Prostate gland (tissue), 2 donors: ENCODE measurements at regions not wholly inside any gene's neighbourhood (a gene's known extent, or its start where the extent isn't known, plus 50 kb on each side); places are given as distances from the start of the nearest gene placed in this dataset.
A peak's percentile ranks its signal among the peaks of the same experiment; 100 is the strongest.

Experiments
- DNase-seq: peaks from one replicate; pipeline ENCODE4 v3.0.0-alpha.2; 2019; ENCODE audit warnings: low spot score
- H3K27ac ChIP-seq, 2 donors: fragments of 200-600 bp; sonication (generic); 2 replicates each; pipeline ENCODE4 v1.5.1; 2017 to 2019
- H3K27me3 ChIP-seq: fragments of 200-600 bp; sonication (generic); replicated peaks from 2 replicates; pipeline ENCODE4 v1.5.1; 2019; ENCODE audit not compliant: insufficient read depth
- H3K36me3 ChIP-seq, 2 donors: fragments of 200-600 bp; sonication (generic); 1 replicate in 1 of 2; 2 replicates in 1 of 2; pipeline versions ENCODE4 v1.5.1 to v1.8.1; 2017 to 2019
- H3K4me1 ChIP-seq: fragments of 200-600 bp; sonication (generic); replicated peaks from 2 replicates; pipeline ENCODE4 v1.5.1; 2019
- H3K4me3 ChIP-seq, 2 donors: fragments of 200-600 bp; sonication (generic); 2 replicates each; pipeline ENCODE4 v1.5.1; 2017 to 2019
- H3K9me3 ChIP-seq: fragments of 200-600 bp; sonication (generic); 2 replicates; pipeline ENCODE4 v1.5.1; 2017
- POLR2A ChIP-seq: fragments of 450-650 bp; IDR thresholded peaks from one replicate; pipeline ENCODE4 v1.6.1; 2016; ENCODE audit warnings: antibody characterized with exemption, mild to moderate bottlenecking
- POLR2AphosphoS5 ChIP-seq: sonication (generic); formaldehyde crosslinking; IDR thresholded peaks from one replicate; pipeline ENCODE4 v1.6.1; 2017; ENCODE audit warnings: antibody characterized with exemption
- WGBS: methylation state at CpG from one replicate; pipeline ENCODE4 v1.1.5; 2018; 5-methylcytosine and 5-hydroxymethylcytosine counted together
- intact Hi-C: fragments of 100-400 bp; cut with DNase I; formaldehyde crosslinking; loops from one replicate; pipeline ENCODE4 v1.14.2; 2022
- TF ChIP-seq, protein P1 (sequence below), 4 experiments: fragments of 200-600 bp in 2 of 4; fragments of 450-650 bp in 2 of 4; sonication (generic) in 2 of 4; IDR thresholded peaks; 1 replicate in 3 of 4; 2 replicates in 1 of 4; pipeline ENCODE4 v1.5.1; 2016 to 2019; ENCODE audit warnings: antibody characterized with exemption in 4 of 4, mild to moderate bottlenecking in 2 of 4, moderate library complexity in 2 of 4

DNA sequence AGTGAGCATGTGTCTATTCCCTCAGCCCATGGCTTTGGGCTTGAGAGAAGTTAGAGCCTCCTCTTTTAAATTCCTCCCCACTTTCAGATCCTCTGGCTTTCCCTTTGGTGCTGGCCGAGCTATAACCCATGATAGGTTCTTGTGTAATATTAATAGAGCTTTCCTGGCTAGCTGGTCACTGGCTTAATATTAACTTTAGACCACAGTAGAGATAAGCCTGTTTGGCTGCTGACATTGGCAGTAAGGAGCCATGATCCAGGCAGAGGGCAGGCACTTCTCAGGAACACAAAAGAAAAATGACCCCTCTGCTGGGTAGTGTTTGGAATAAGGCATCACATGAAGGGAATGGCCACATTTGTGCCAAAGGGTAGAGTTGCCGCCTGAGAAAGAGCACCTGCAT, 65.4 kb upstream of the UMPS start:
- intact Hi-C loops, result no loop called here
- H3K9me3 ChIP-seq, result no peaks in the 10 kb centered on the region
- WGBS, result 84% methylated on average over 2 of the region's 2 CpGs
- no peaks in the 10 kb centered on the region for H3K4me1 ChIP-seq
- TF ChIP-seq POLR2AphosphoS5 (peak; percentile 36), POLR2A (no peak)
- TF ChIP-seq, protein P1, sequence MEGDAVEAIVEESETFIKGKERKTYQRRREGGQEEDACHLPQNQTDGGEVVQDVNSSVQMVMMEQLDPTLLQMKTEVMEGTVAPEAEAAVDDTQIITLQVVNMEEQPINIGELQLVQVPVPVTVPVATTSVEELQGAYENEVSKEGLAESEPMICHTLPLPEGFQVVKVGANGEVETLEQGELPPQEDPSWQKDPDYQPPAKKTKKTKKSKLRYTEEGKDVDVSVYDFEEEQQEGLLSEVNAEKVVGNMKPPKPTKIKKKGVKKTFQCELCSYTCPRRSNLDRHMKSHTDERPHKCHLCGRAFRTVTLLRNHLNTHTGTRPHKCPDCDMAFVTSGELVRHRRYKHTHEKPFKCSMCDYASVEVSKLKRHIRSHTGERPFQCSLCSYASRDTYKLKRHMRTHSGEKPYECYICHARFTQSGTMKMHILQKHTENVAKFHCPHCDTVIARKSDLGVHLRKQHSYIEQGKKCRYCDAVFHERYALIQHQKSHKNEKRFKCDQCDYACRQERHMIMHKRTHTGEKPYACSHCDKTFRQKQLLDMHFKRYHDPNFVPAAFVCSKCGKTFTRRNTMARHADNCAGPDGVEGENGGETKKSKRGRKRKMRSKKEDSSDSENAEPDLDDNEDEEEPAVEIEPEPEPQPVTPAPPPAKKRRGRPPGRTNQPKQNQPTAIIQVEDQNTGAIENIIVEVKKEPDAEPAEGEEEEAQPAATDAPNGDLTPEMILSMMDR (IDR thresholded peaks at IDR 0.05), result no peak
- DNase-seq, result no peak
- no peaks in the 10 kb centered on the region for H3K36me3 ChIP-seq
- no peaks in the 10 kb centered on the region for H3K27me3 ChIP-seq
- no peak overlapping the region for H3K4me3 ChIP-seq
- no peak overlapping the region for H3K27ac ChIP-seq

DNA sequence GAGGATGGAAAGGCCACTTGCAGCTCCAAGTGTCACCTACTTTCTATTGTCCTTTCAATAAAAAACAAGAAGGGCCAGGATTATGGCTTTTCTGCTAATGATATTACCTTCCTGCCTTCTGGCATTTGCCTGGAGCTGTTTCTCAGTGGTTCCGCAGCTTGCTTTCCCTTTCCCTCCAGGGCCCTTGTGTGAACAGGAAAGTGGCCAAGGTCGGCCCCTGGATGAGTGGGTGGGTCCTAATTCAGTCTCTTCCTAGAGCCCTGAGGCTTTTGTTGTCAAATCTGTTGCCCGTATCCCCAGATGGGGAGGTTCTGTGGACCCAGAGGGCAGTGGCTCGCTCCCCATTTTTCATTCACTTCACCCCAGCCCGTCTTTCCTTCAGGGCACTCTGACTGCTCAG, 64.2 kb upstream of the UMPS start:
- TF ChIP-seq POLR2AphosphoS5 (no peak), POLR2A (no peak)
- TF ChIP-seq, protein P1 (IDR thresholded peaks at IDR 0.05), result no peak
- Histone ChIP-seq H3K4me3 (no peak overlapping the region), H3K9me3 (no peaks in the 10 kb centered on the region), H3K4me1 (no peaks in the 10 kb centered on the region), H3K36me3 (no peaks in the 10 kb centered on the region), H3K27ac (no peak overlapping the region), H3K27me3 (no peaks in the 10 kb centered on the region)
- 74% methylated on average over 5 of the region's 5 CpGs for WGBS
- DNase-seq, result no peak
- intact Hi-C loops, result no loop called here

DNA sequence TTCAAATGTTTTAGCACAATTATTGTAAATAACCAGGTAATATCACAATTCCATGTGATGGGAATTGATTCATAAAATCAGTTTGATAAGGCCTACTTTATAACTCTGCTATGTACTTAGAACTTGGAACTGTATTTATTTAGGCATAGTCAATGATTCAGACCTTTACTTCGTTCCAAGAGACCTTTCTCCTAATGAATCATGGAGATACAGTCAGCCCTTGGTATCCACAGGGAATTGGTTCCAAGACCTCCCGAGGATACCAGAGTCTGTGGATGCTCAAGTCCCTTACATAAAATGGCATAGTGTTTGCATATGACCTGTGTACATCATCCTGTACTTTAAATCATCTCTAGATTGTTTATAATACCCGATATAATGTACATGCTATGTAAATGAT, 60.8 kb upstream of the UMPS start:
- Histone ChIP-seq H3K36me3 (no peaks in the 10 kb centered on the region), H3K9me3 (no peaks in the 10 kb centered on the region), H3K4me3 (no peak overlapping the region), H3K4me1 (no peaks in the 10 kb centered on the region), H3K27me3 (no peaks in the 10 kb centered on the region), H3K27ac (no peak overlapping the region)
- DNase-seq, result no peak
- intact Hi-C loops, result no loop called here
- TF ChIP-seq POLR2A (no peak), POLR2AphosphoS5 (no peak)
- TF ChIP-seq, protein P1 (IDR thresholded peaks at IDR 0.05), result no peak
- WGBS, result 75% methylated on average over 3 of the region's 3 CpGs

DNA sequence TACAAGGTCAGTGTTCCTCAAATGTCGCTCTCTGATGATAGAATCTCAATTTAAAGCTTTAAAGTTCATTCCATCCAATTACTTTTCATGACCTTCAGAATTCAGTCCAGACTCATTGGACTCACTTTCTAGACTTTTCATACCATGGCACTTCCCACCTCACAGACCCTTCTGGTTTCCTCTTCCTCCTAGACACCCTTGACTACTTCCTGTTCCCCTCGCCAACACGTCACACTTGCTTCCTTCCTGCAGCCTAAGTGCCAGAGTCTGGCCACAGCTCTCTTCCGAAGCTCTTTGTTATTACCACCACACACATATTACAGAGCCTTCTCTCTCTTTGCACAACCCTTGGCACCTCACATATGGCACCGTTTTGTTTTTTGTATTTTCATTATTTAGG, 59.1 kb upstream of the UMPS start:
- Histone ChIP-seq H3K27ac (no peak overlapping the region), H3K27me3 (no peaks in the 10 kb centered on the region), H3K4me1 (no peaks in the 10 kb centered on the region), H3K4me3 (no peak overlapping the region), H3K36me3 (no peaks in the 10 kb centered on the region), H3K9me3 (no peaks in the 10 kb centered on the region)
- intact Hi-C loops, result no loop called here
- DNase-seq, result no peak
- 90% methylated on average over 5 of the region's 5 CpGs for WGBS
- TF ChIP-seq, protein P1 (IDR thresholded peaks at IDR 0.05), result no peak
- TF ChIP-seq POLR2AphosphoS5, result no peak
- no peak for TF ChIP-seq POLR2A

DNA sequence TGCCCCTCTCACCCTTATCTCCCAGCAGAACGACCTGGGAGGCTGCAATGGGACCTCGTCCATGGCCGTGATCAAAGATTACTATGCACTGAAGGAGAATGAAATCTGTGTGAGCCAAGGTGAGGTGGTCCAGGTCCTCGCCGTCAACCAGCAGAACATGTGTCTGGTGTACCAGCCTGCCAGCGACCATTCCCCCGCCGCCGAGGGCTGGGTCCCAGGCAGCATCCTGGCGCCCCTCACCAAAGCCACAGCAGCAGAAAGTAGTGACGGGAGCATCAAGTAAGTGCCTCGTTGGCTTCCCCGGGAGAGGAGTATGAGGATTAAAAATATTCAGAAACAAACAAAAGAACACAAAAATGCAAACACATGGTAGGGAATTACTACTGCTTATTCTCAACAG, 55.9 kb upstream of the UMPS start:
- TF ChIP-seq, protein P1 (IDR thresholded peaks at IDR 0.05), result no peak
- no peak for TF ChIP-seq POLR2A
- no peak for TF ChIP-seq POLR2AphosphoS5
- no peaks in the 10 kb centered on the region for H3K36me3 ChIP-seq
- no peak overlapping the region for H3K4me3 ChIP-seq
- no peaks in the 10 kb centered on the region for H3K4me1 ChIP-seq
- 93% methylated on average over 13 of the region's 13 CpGs for WGBS
- H3K27ac ChIP-seq, result no peak overlapping the region
- no peak for DNase-seq
- no peaks in the 10 kb centered on the region for H3K27me3 ChIP-seq
- H3K9me3 ChIP-seq, result no peaks in the 10 kb centered on the region
- intact Hi-C loops, result no loop called here
